HL-60 (cell line): ENCODE measurements at regions not wholly inside any gene's neighbourhood (a gene's known extent, or its start where the extent isn't known, plus 50 kb on each side); places are given as distances from the start of the nearest gene placed in this dataset.

Experiments used
- DNase-seq, 2 experiments: peaks; one replicate each; pipeline ENCODE4 v3.0.0-alpha.2; 2010 to 2020; ENCODE audit warnings: low read depth in 1 of 2, low spot score in 1 of 2
- H3K27ac ChIP-seq: fragments of 250-450 bp; sonication (Bioruptor Pico); replicated peaks from 2 replicates; pipeline ENCODE4 v1.5.1; 2020; ENCODE audit warnings: mild to moderate bottlenecking, moderate library complexity
- H3K27me3 ChIP-seq: fragments of 250-450 bp; sonication (Bioruptor Pico); 2 replicates; pipeline ENCODE4 v1.5.1; 2021; ENCODE audit warnings: mild to moderate bottlenecking, moderate library complexity; ENCODE audit not compliant: insufficient read depth, poor library complexity, severe bottlenecking
- H3K4me3 ChIP-seq: replicated peaks from 2 replicates; pipeline ENCODE4 v1.5.1; 2011; ENCODE audit warnings: mild to moderate bottlenecking, control low read depth, low read length; ENCODE audit not compliant: insufficient read depth
- GABPA ChIP-seq: IDR thresholded peaks from 2 replicates; pipeline ENCODE4 v1.6.1; 2012; ENCODE audit warnings: low read depth
- POLR2AphosphoS5 ChIP-seq: IDR thresholded peaks from 2 replicates; pipeline ENCODE4 v1.6.1; 2012; ENCODE audit warnings: low read depth
- REST ChIP-seq: IDR thresholded peaks from 2 replicates; pipeline ENCODE4 v1.6.1; 2012; ENCODE audit warnings: low read depth; ENCODE audit not compliant: insufficient replicate concordance
- SPI1 ChIP-seq: IDR thresholded peaks from 2 replicates; pipeline ENCODE4 v1.6.1; 2012; ENCODE audit warnings: low read depth, mild to moderate bottlenecking, borderline replicate concordance
- TF ChIP-seq, protein P1 (sequence below): IDR thresholded peaks from one replicate; pipeline ENCODE4 v1.5.1; 2011; ENCODE audit warnings: low read length, control low read depth, inconsistent platforms; ENCODE audit not compliant: insufficient read depth

DNA sequence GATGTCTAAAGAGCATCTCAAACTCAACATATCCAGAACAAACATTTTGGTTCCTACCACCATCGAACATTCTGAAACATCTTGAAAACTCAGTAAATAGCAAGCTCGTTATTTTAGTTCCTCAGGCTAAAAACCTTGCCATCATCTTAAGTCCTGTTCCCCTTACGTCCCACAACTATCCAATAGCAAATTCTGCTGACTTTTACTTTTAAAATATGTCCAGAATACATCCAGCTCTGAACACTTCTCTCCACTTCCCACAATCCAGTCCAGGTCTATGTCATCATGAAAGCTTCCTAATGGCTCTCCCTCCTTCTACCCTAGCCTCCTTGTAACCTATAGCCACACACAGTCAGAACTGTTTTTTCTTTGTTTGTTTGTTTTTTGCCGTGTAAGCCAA, 279.9 kb downstream of the IPO8 start:
- H3K27ac ChIP-seq, result no peak overlapping the region
- H3K27me3 ChIP-seq, result no peaks in the 10 kb centered on the region
- TF ChIP-seq GABPA, result no peak
- no peak for TF ChIP-seq SPI1
- no peak for TF ChIP-seq POLR2AphosphoS5
- TF ChIP-seq REST, result no peak
- TF ChIP-seq, protein P1, sequence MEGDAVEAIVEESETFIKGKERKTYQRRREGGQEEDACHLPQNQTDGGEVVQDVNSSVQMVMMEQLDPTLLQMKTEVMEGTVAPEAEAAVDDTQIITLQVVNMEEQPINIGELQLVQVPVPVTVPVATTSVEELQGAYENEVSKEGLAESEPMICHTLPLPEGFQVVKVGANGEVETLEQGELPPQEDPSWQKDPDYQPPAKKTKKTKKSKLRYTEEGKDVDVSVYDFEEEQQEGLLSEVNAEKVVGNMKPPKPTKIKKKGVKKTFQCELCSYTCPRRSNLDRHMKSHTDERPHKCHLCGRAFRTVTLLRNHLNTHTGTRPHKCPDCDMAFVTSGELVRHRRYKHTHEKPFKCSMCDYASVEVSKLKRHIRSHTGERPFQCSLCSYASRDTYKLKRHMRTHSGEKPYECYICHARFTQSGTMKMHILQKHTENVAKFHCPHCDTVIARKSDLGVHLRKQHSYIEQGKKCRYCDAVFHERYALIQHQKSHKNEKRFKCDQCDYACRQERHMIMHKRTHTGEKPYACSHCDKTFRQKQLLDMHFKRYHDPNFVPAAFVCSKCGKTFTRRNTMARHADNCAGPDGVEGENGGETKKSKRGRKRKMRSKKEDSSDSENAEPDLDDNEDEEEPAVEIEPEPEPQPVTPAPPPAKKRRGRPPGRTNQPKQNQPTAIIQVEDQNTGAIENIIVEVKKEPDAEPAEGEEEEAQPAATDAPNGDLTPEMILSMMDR, result no peak
- DNase-seq, result no peak
- no peak overlapping the region for H3K4me3 ChIP-seq

DNA sequence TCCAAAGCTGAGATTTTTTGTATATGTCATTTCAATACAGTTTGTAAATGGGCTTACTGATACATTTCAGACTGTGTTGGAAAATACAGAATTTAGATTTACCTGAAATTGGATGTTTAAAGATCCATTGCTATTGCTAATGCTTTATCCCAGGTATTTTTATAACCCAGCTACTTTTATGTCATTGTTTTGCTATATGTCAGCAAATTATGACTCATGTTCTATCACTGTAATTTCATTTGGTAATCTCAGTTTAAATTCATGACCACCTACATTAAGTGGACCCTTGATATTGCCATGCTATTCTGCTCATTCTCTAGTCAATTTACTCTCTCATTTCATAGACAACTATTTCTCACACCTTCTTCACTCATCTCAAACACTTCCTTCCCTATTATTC, 281.2 kb downstream of the IPO8 start:
- no peak overlapping the region for H3K4me3 ChIP-seq
- H3K27ac ChIP-seq, result no peak overlapping the region
- H3K27me3 ChIP-seq, result no peaks in the 10 kb centered on the region
- TF ChIP-seq POLR2AphosphoS5, result no peak
- no peak for TF ChIP-seq SPI1
- TF ChIP-seq REST, result no peak
- TF ChIP-seq, protein P1, result no peak
- no peak for TF ChIP-seq GABPA
- no peak for DNase-seq

DNA sequence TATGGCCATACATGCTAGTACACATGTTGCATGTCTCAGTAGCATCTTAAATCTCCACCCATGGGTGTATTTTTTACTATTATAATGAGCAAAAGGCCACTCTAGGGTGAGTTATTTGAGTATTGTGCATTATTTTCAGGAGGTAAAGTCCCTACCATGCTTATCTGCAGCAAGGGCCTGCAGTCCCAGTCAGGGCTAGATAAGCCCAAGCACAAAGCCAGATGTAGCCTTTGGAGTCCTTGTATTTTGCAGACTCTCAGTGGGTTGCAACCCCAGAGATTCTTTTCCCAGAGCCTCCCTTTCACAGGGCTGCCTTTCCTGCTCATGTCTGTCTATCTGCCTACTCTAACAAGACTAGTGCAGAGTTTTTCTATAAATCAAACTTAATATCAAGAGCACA, 295.3 kb downstream of the IPO8 start:
- Histone ChIP-seq H3K27me3 (no peaks in the 10 kb centered on the region), H3K27ac (no peak overlapping the region), H3K4me3 (no peak overlapping the region)
- DNase-seq, result no peak
- no peak for TF ChIP-seq REST
- TF ChIP-seq SPI1, result no peak
- TF ChIP-seq, protein P1, result no peak
- no peak for TF ChIP-seq GABPA
- no peak for TF ChIP-seq POLR2AphosphoS5
